Tongue (tissue), 1 donor: ENCODE measurements at regions not wholly inside any gene's neighbourhood (a gene's known extent, or its start where the extent isn't known, plus 50 kb on each side); places are given as distances from the start of the nearest gene placed in this dataset.

Experiments
- DNase-seq: peaks from one replicate; pipeline ENCODE4 v3.0.0-alpha.2; 2015

- DNase-seq, result no peak
These were observed 352.5 kb downstream of the GPAM start for GRCh38 chr10:111831058-111831457.

GRCh38 chr10:111833251-111833650 is 350.3 kb downstream of the GPAM start:
- DNase-seq, result no peak

- peak; percentile 84 for DNase-seq
These were observed 348.0 kb downstream of the GPAM start for GRCh38 chr10:111835574-111835973.

- peak; percentile 8 for DNase-seq
These were observed 347.5 kb downstream of the GPAM start for GRCh38 chr10:111836064-111836463.

GRCh38 chr10:111836571-111836970 is 347.0 kb downstream of the GPAM start:
- peak; percentile 59 for DNase-seq

- DNase-seq, result no peak
These were observed 346.5 kb downstream of the GPAM start for GRCh38 chr10:111837086-111837485.

- DNase-seq, result no peak
These were observed 345.6 kb downstream of the GPAM start for GRCh38 chr10:111837985-111838384.

- no peak for DNase-seq
These were observed 343.0 kb downstream of the GPAM start for GRCh38 chr10:111840546-111840945.

GRCh38 chr10:111852801-111853200 is 330.8 kb downstream of the GPAM start:
- DNase-seq, result peak; percentile 33

- no peak for DNase-seq
These were observed 326.9 kb downstream of the GPAM start for GRCh38 chr10:111856631-111857030.

GRCh38 chr10:111865550-111865949 is 318.0 kb downstream of the GPAM start:
- DNase-seq, result no peak

- DNase-seq, result no peak
These were observed 312.1 kb downstream of the GPAM start for GRCh38 chr10:111871458-111871857.

GRCh38 chr10:111872591-111872990 is 311.0 kb downstream of the GPAM start:
- no peak for DNase-seq

GRCh38 chr10:111873041-111873440 is 310.5 kb downstream of the GPAM start:
- DNase-seq, result no peak

GRCh38 chr10:111873621-111874135 is 309.9 kb downstream of the GPAM start:
- no peak for DNase-seq

- no peak for DNase-seq
These were observed 309.0 kb downstream of the GPAM start for GRCh38 chr10:111874576-111874975.

GRCh38 chr10:111875725-111876124 is 307.8 kb downstream of the GPAM start:
- DNase-seq, result no peak

- DNase-seq, result no peak
These were observed 306.3 kb downstream of the GPAM start for GRCh38 chr10:111877258-111877657.

- DNase-seq, result no peak
These were observed 303.6 kb downstream of the GPAM start for GRCh38 chr10:111879969-111880368.

- DNase-seq, result no peak
These were observed 298.5 kb downstream of the GPAM start for GRCh38 chr10:111885046-111885445.

GRCh38 chr10:111885919-111886318 is 297.6 kb downstream of the GPAM start:
- no peak for DNase-seq

- DNase-seq, result no peak
These were observed 296.3 kb downstream of the GPAM start for GRCh38 chr10:111887266-111887665.

- no peak for DNase-seq
These were observed 293.5 kb downstream of the GPAM start for GRCh38 chr10:111890046-111890445.

- DNase-seq, result no peak
These were observed 267.6 kb downstream of the GPAM start for GRCh38 chr10:111916011-111916410.

- DNase-seq, result no peak
These were observed 261.7 kb downstream of the GPAM start for GRCh38 chr10:111921821-111922220.
